ENCODE measurements at regions not wholly inside any gene's neighbourhood (a gene's known extent, or its start where the extent isn't known, plus 50 kb on each side); places are given as distances from the start of the nearest gene placed in this dataset.

DNA sequence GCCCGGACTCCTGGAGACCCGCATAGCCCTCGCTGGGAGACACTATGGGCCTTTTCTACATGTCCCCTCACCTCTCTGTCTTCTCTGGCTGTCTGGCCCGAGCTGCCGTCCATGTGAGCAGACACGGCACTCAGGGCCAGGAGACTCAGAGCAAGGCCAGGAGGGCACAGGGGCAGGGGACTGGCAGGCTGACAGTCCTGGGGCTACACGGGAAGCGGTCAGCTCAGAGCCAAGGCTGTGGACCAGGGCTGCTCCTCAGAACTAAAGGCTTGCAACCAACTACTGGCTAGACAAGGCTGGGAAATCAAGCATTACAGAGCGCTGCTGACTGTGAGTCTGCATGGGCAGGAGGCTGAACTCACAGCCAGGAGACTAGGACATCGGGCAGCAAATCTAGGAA, 56.1 kb upstream of the CDON start:
- 88 to 91% methylated on average over 9 to 10 of the region's 10 CpGs for WGBS, 2 experiments (ENCODE audit: insufficient coverage in 1 of 2, insufficient read length in 1 of 2)
- DNase-seq: no peak
- Histone ChIP-seq H3K9me3 (ENCODE audit: control insufficient read depth, low read length) (no peaks in the 10 kb centered on the region), H3K4me3 (ENCODE audit: low read length) (no peak overlapping the region), H3K27me3 (ENCODE audit: control insufficient read depth, insufficient read depth, low read length, poor library complexity, severe bottlenecking) (peaks cover 1% of the 10 kb centered on the region), H3K36me3 (ENCODE audit: control insufficient read depth, insufficient read depth, low read length) (no peaks in the 10 kb centered on the region), H3K9ac (ENCODE audit: extremely low read depth, low read length, poor library complexity, severe bottlenecking) (no peak overlapping the region), H3K27ac (ENCODE audit: low read depth, low read length) (peak overlapping the region; percentile 38), H3K4me1 (ENCODE audit: control insufficient read depth, insufficient read depth, low read length) (no peaks in the 10 kb centered on the region)
- H3K36me3 Mint-ChIP-seq (ENCODE audit: low read depth): no peaks in the 10 kb centered on the region
- no peaks in the 10 kb centered on the region for H3K9me3 Mint-ChIP-seq
- TF ChIP-seq, protein P1, sequence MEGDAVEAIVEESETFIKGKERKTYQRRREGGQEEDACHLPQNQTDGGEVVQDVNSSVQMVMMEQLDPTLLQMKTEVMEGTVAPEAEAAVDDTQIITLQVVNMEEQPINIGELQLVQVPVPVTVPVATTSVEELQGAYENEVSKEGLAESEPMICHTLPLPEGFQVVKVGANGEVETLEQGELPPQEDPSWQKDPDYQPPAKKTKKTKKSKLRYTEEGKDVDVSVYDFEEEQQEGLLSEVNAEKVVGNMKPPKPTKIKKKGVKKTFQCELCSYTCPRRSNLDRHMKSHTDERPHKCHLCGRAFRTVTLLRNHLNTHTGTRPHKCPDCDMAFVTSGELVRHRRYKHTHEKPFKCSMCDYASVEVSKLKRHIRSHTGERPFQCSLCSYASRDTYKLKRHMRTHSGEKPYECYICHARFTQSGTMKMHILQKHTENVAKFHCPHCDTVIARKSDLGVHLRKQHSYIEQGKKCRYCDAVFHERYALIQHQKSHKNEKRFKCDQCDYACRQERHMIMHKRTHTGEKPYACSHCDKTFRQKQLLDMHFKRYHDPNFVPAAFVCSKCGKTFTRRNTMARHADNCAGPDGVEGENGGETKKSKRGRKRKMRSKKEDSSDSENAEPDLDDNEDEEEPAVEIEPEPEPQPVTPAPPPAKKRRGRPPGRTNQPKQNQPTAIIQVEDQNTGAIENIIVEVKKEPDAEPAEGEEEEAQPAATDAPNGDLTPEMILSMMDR (conservative IDR thresholded peaks at IDR 0.05): no peak
- H3K27me3 Mint-ChIP-seq (ENCODE audit: insufficient read depth): no peaks in the 10 kb centered on the region
- no peak overlapping the region for H3K4me3 Mint-ChIP-seq
- peaks cover 4% of the 10 kb centered on the region for H3K4me1 Mint-ChIP-seq
- no peak overlapping the region for H3K27ac Mint-ChIP-seq

DNA sequence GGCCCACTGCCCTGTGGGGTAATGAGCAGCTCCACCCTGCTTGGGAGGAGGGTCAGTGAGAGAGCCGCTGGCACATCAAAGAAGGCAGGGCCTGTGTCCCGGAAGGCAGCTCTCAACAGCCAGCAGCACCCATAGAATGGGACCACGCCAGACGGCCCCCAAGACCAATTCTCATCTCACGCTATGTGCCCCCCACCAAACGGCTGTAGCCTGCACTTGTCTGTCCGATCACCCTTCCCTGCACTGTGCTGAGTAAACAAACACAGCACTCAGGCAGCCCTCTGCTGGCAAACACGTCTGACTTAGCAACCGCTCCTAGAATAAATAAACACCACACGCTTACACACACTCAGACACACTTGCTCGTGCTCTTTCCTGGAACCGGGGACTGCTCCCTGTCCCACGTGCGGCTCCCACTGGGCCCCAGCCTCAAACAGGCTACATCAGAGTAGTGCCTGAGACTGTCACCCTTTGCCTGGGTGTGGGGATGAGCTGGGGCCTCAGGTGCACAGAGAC, 53.2 kb upstream of the CDON start:
- no peaks in the 10 kb centered on the region for H3K36me3 ChIP-seq (ENCODE audit: control insufficient read depth, insufficient read depth, low read length)
- Mint-ChIP-seq H3K4me1 (peaks cover 6% of the 10 kb centered on the region), H3K36me3 (ENCODE audit: low read depth) (no peaks in the 10 kb centered on the region), H3K27me3 (ENCODE audit: insufficient read depth) (no peaks in the 10 kb centered on the region), H3K4me3 (no peak overlapping the region), H3K27ac (peak overlapping the region; percentile 23), H3K9me3 (no peaks in the 10 kb centered on the region)
- H3K4me3 ChIP-seq (ENCODE audit: low read length): no peak overlapping the region
- TF ChIP-seq, protein P1 (conservative IDR thresholded peaks at IDR 0.05): peak; percentile 54
- peak; percentile 68 for DNase-seq
- no peak overlapping the region for H3K9ac ChIP-seq (ENCODE audit: extremely low read depth, low read length, poor library complexity, severe bottlenecking)
- H3K27me3 ChIP-seq (ENCODE audit: control insufficient read depth, insufficient read depth, low read length, poor library complexity, severe bottlenecking): no peaks in the 10 kb centered on the region
- WGBS, 2 experiments (ENCODE audit: insufficient coverage in 1 of 2, insufficient read length in 1 of 2): 65 to 76% methylated on average over 13 to 14 of the region's 14 CpGs
- H3K9me3 ChIP-seq (ENCODE audit: control insufficient read depth, low read length): no peaks in the 10 kb centered on the region
- no peak overlapping the region for H3K27ac ChIP-seq (ENCODE audit: low read depth, low read length)
- peaks cover 3% of the 10 kb centered on the region for H3K4me1 ChIP-seq (ENCODE audit: control insufficient read depth, insufficient read depth, low read length)

DNA sequence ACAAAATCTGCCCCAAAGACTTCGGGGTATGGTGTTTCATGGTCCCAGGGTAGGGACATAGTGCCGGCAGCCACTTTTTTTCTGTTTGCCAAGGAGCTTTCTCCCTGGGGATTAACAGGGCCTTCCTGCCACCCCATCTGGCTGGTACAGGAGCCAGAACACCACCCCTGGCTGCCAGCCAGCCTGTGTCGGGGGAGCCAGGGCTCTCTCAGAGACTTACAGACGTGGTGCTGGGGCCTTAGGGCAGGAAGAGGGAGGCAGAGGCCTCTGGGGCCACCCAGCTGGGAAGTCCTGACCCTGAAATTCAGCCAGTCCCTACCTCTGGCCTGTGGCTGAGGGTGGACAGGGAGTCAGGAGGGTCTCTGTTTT, 52.4 kb upstream of the CDON start:
- TF ChIP-seq, protein P1 (conservative IDR thresholded peaks at IDR 0.05): no peak
- H3K4me1 Mint-ChIP-seq: peaks cover 6% of the 10 kb centered on the region
- H3K27me3 ChIP-seq (ENCODE audit: control insufficient read depth, insufficient read depth, low read length, poor library complexity, severe bottlenecking): no peaks in the 10 kb centered on the region
- H3K27ac Mint-ChIP-seq: no peak overlapping the region
- no peak overlapping the region for H3K4me3 ChIP-seq (ENCODE audit: low read length)
- no peaks in the 10 kb centered on the region for H3K36me3 Mint-ChIP-seq (ENCODE audit: low read depth)
- no peaks in the 10 kb centered on the region for H3K9me3 ChIP-seq (ENCODE audit: control insufficient read depth, low read length)
- no peak overlapping the region for H3K4me3 Mint-ChIP-seq
- no peak overlapping the region for H3K27ac ChIP-seq (ENCODE audit: low read depth, low read length)
- DNase-seq: no peak
- H3K4me1 ChIP-seq (ENCODE audit: control insufficient read depth, insufficient read depth, low read length): peaks cover 3% of the 10 kb centered on the region
- 89 to 95% methylated on average over 3 to 4 of the region's 4 CpGs for WGBS, 2 experiments (ENCODE audit: insufficient coverage in 1 of 2, insufficient read length in 1 of 2)
- no peak overlapping the region for H3K9ac ChIP-seq (ENCODE audit: extremely low read depth, low read length, poor library complexity, severe bottlenecking)
- H3K36me3 ChIP-seq (ENCODE audit: control insufficient read depth, insufficient read depth, low read length): no peaks in the 10 kb centered on the region
- no peaks in the 10 kb centered on the region for H3K9me3 Mint-ChIP-seq
- H3K27me3 Mint-ChIP-seq (ENCODE audit: insufficient read depth): no peaks in the 10 kb centered on the region
